SK-N-SH (cell line): ENCODE measurements at regions not wholly inside any gene's neighbourhood (a gene's known extent, or its start where the extent isn't known, plus 50 kb on each side); places are given as distances from the start of the nearest gene placed in this dataset.

Experiments used
- CTCF ChIA-PET: fragments of 300-600, 350-600 bp; formaldehyde crosslinking; extraction: SDS; loops from one replicate; lab custom pipeline; 2021; lab: Yijun Ruan, JAX
- POLR2A ChIA-PET: fragments of 350-600 bp; sonication (Branson Sonifier 250); formaldehyde crosslinking; extraction: SDS; loops from one replicate; lab custom pipeline; 2020; ENCODE audit warnings: antibody characterized with exemption, inconsistent platforms; lab: Yijun Ruan, JAX
- DNase-seq: peaks from one replicate; pipeline ENCODE4 v3.0.0; 2012
- H2AFZ ChIP-seq: fragments of 200-600 bp; sonication (generic); 2 replicates; pipeline ENCODE4 v1.8.1; 2016; ENCODE audit warnings: antibody characterized with exemption, mild to moderate bottlenecking, low read depth
- H3F3A ChIP-seq: fragments of 200-600 bp; sonication (generic); replicated peaks from 2 replicates; pipeline ENCODE3; 2016; ENCODE audit warnings: antibody characterized with exemption, mild to moderate bottlenecking; ENCODE audit not compliant: insufficient read depth
- H3K27ac ChIP-seq, 2 experiments: fragments of 200-500 bp in 1 of 2; fragments of 200-600 bp in 1 of 2; sonication (Bioruptor generic) in 1 of 2; sonication (generic), shearing (Covaris generic) in 1 of 2; 2 replicates each; pipeline versions ENCODE4 v1.5.1 to v1.6.1; 2014 to 2016; ENCODE audit warnings: low read depth in 2 of 2, inconsistent platforms in 1 of 2, low read length in 1 of 2, mild to moderate bottlenecking in 1 of 2, mixed read lengths in 1 of 2
- H3K27me3 ChIP-seq: fragments of 200-600 bp; sonication (generic), shearing (Covaris generic); 2 replicates; pipeline ENCODE4 v1.6.1; 2016; ENCODE audit warnings: mixed run types; ENCODE audit not compliant: insufficient read depth
- H3K36me3 ChIP-seq, 2 experiments: fragments of 200-500 bp in 1 of 2; fragments of 200-600 bp in 1 of 2; sonication (Bioruptor generic) in 1 of 2; sonication (generic) in 1 of 2; replicated peaks in 1 of 2; 2 replicates each; pipeline versions ENCODE3 to v1.5.1; 2014 to 2016; ENCODE audit warnings: low read length in 1 of 2, mild to moderate bottlenecking in 1 of 2; ENCODE audit not compliant: insufficient read depth in 2 of 2, control insufficient read depth in 1 of 2
- H3K4me1 ChIP-seq, 2 experiments: fragments of 200-500 bp in 1 of 2; fragments of 200-600 bp in 1 of 2; sonication (Bioruptor generic) in 1 of 2; sonication (generic), shearing (Covaris generic) in 1 of 2; 2 replicates each; pipeline versions ENCODE4 v1.5.1 to v1.6.1; 2014 to 2016; ENCODE audit warnings: low read depth in 1 of 2, low read length in 1 of 2, mixed run types in 1 of 2; ENCODE audit not compliant: insufficient read depth in 2 of 2, control insufficient read depth in 1 of 2
- H3K4me2 ChIP-seq: fragments of 200-600 bp; sonication (generic), shearing (Covaris generic); 2 replicates; pipeline ENCODE4 v1.6.1; 2017; ENCODE audit warnings: mixed run types
- H3K4me3 ChIP-seq, 2 experiments: fragments of 200-500 bp in 1 of 2; fragments of 200-600 bp in 1 of 2; sonication (Bioruptor generic) in 1 of 2; sonication (generic), shearing (Covaris generic) in 1 of 2; 2 replicates each; pipeline versions ENCODE4 v1.5.1 to v1.8.1; 2014 to 2016; ENCODE audit warnings: low read depth in 2 of 2, inconsistent platforms in 1 of 2, low read length in 1 of 2, mild to moderate bottlenecking in 1 of 2, mixed read lengths in 1 of 2, moderate library complexity in 1 of 2
- H3K79me2 ChIP-seq: fragments of 200-600 bp; sonication (generic); 2 replicates; pipeline ENCODE4 v1.8.1; 2017; ENCODE audit warnings: mild to moderate bottlenecking; ENCODE audit not compliant: insufficient read depth
- H3K9ac ChIP-seq: fragments of 200-600 bp; sonication (generic); 2 replicates; pipeline ENCODE4 v1.6.1; 2017; ENCODE audit warnings: mixed run types
- H3K9me2 ChIP-seq: fragments of 200-600 bp; sonication (generic); 2 replicates; pipeline ENCODE4 v1.6.1; 2017; ENCODE audit warnings: mixed run types
- H3K9me3 ChIP-seq: fragments of 200-600 bp; sonication (generic); 2 replicates; pipeline ENCODE4 v1.6.1; 2017; ENCODE audit warnings: mixed run types, mild to moderate bottlenecking, moderate library complexity
- H4K20me1 ChIP-seq: fragments of 200-600 bp; sonication (generic); 2 replicates; pipeline ENCODE4 v1.6.1; 2017; ENCODE audit warnings: mild to moderate bottlenecking, mixed run types; ENCODE audit not compliant: insufficient read depth
- ELF1 ChIP-seq: IDR thresholded peaks from 2 replicates; pipeline ENCODE4 v1.4.0; 2012
- EZH2phosphoT487 ChIP-seq: fragments of 200-600 bp; sonication (generic); IDR thresholded peaks from 2 replicates; pipeline ENCODE4 v1.6.1; 2017; ENCODE audit warnings: low read depth, mixed run types, mild to moderate bottlenecking, antibody characterized with exemption, moderate library complexity, borderline replicate concordance
- IRF3 ChIP-seq: fragments of 150-350 bp; IDR thresholded peaks from 2 replicates; pipeline ENCODE4 v1.6.1; 2016; ENCODE audit warnings: mild to moderate bottlenecking, low read depth, low read length
- NRF1 ChIP-seq: IDR thresholded peaks from 2 replicates; pipeline ENCODE4 v1.6.1; 2012; ENCODE audit warnings: low read depth, mild to moderate bottlenecking, low read length
- REST ChIP-seq: IDR thresholded peaks from 2 replicates; pipeline ENCODE4 v1.6.1; 2012; ENCODE audit warnings: mild to moderate bottlenecking, low read depth, low read length, moderate library complexity
- RFX5 ChIP-seq: IDR thresholded peaks from 2 replicates; pipeline ENCODE4 v1.6.1; 2012; ENCODE audit warnings: mild to moderate bottlenecking, improper control_type of control experiment, low read length
- SIN3A ChIP-seq: IDR thresholded peaks from 2 replicates; pipeline ENCODE4 v1.6.1; 2012; ENCODE audit warnings: low read depth, mild to moderate bottlenecking, low read length, moderate library complexity, borderline replicate concordance
- YY1 ChIP-seq: IDR thresholded peaks from 2 replicates; pipeline ENCODE4 v1.4.0; 2012; ENCODE audit warnings: low read depth, mild to moderate bottlenecking
- ZBTB33 ChIP-seq: IDR thresholded peaks from 2 replicates; pipeline ENCODE4 v1.4.0; 2012; ENCODE audit warnings: low read depth, borderline replicate concordance
- WGBS: methylation state at CpG from one replicate; pipeline ENCODE4 v1.1.6; 2017; ENCODE audit warnings: low lambda C conversion rate; 5-methylcytosine and 5-hydroxymethylcytosine counted together

DNA sequence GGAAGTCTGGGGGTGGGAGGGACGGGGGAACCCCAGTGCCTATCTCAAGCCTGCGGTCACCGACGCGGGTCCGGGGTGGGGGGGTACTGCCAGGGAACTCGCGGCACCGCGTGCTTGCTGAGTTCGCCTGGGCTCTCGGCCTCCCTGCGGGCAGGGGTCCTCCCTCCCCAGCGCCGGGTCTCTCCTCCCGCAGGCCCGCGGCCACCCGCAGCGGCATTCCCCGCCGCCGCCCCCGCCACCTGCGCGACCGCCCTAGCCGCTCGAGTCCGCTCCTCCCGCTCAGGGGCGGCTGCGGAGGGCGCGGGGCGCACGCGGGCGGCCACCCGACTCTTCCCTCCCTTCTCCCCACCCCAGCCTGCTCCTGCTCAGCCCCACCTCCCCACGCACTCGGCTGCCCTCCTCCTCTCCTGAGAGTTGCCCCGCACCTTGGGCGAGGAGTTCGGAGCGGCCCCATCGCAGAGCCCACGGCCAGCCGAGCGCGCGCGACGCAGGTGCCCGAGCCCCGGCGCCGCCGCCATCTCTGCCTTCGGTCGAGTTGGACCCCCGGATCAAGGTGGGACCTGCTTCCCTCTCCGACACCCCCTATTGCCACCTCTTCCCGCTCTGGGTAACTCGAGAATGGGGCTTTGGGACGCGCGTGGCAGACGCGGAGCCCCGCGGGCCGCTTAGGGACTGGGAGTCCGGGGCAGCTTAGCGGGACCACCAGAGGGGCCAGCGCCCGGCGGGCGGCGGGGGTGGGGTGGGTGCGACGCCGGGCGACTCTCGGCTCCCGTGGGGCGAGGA is 105.0 kb downstream of the LEPR start:
- WGBS, result 3% methylated on average over 12 of the region's 87 CpGs
- Histone ChIP-seq H3K4me2 (peak overlapping the region; percentile 92), H3K4me1 (peaks cover 0 to 17% of the 10 kb centered on the region in 2 experiments; a peak in 2 of 4 replicates), H3K36me3 (no peaks in the 10 kb centered on the region), H3K4me3 (peak overlapping the region; percentile 46 to 60), H4K20me1 (no peaks in the 10 kb centered on the region), H3K27me3 (peaks cover 9% of the 10 kb centered on the region; the same call in 1 of the 2 replicates), H3K79me2 (no peaks in the 10 kb centered on the region), H2AFZ (no peak overlapping the region), H3F3A (peaks cover 17% of the 10 kb centered on the region), H3K9me3 (no peaks in the 10 kb centered on the region), H3K27ac (no peak overlapping the region; a peak in 1 of 4 replicates), H3K9ac (peak overlapping the region; percentile 8; the same call in 1 of the 2 replicates), H3K9me2 (no peaks in the 10 kb centered on the region)
- POLR2A ChIA-PET, result no interaction called here
- DNase-seq, result peak; percentile 77
- TF ChIP-seq REST (no peak), EZH2phosphoT487 (no peak), YY1 (no peak), IRF3 (no peak)
- CTCF ChIA-PET, result no interaction called here

GRCh38 chr1:65526049-65526556 is 105.6 kb downstream of the LEPR start:
- no peak overlapping the region for H2AFZ ChIP-seq
- DNase-seq, result no peak
- H3K36me3 ChIP-seq, result no peaks in the 10 kb centered on the region
- no peaks in the 10 kb centered on the region for H3K79me2 ChIP-seq
- H3K9me2 ChIP-seq, result no peaks in the 10 kb centered on the region
- peak overlapping the region; percentile 8; the same call in 1 of the 2 replicates for H3K9ac ChIP-seq
- H3K27me3 ChIP-seq, result peaks cover 9% of the 10 kb centered on the region; the same call in 1 of the 2 replicates
- WGBS, result 27% methylated on average over 10 of the region's 10 CpGs
- peak overlapping the region; percentile 92 for H3K4me2 ChIP-seq
- POLR2A ChIA-PET, result no interaction called here
- no peak overlapping the region for H3K27ac ChIP-seq
- H3K4me3 ChIP-seq, result peak overlapping the region; percentile 46 to 60
- H3F3A ChIP-seq, result peaks cover 17% of the 10 kb centered on the region
- CTCF ChIA-PET, result interaction anchor here (1.0 to 1.3 kb wide), 2 partner anchors 162 to 451 kb away, joined by 3 read pairs; no protein-coding TSS in a partner anchor
- H3K4me1 ChIP-seq, result peaks cover 0 to 17% of the 10 kb centered on the region in 2 experiments; a peak in 2 of 4 replicates
- no peaks in the 10 kb centered on the region for H4K20me1 ChIP-seq
- H3K9me3 ChIP-seq, result no peaks in the 10 kb centered on the region
- TF ChIP-seq NRF1, result no peak
- no peak for TF ChIP-seq ELF1
- no peak for TF ChIP-seq SIN3A
- no peak for TF ChIP-seq ZBTB33
- TF ChIP-seq RFX5, result no peak
- TF ChIP-seq, all 33 proteins: peak for 0
